Tibial nerve (tissue), 4 donors: ENCODE measurements at regions not wholly inside any gene's neighbourhood (a gene's known extent, or its start where the extent isn't known, plus 50 kb on each side); places are given as distances from the start of the nearest gene placed in this dataset.

Source experiments
- EP300 ChIP-seq, 2 donors: sonication (generic); formaldehyde crosslinking; IDR thresholded peaks; one replicate each; pipeline ENCODE4 v1.6.1; 2017; ENCODE audit warnings: antibody characterized with exemption in 2 of 2, mild to moderate bottlenecking in 1 of 2
- POLR2A ChIP-seq, 2 donors: fragments of 450-650 bp; IDR thresholded peaks; one replicate each; pipeline ENCODE4 v1.6.1; 2017; ENCODE audit warnings: antibody characterized with exemption in 2 of 2, mild to moderate bottlenecking in 2 of 2, moderate library complexity in 2 of 2
- TF ChIP-seq, protein P1 (sequence below), 5 experiments: fragments of 200-600 bp in 3 of 5; fragments of 450-650 bp in 2 of 5; sonication (generic) in 3 of 5; IDR thresholded peaks; one replicate each; pipeline ENCODE4 v1.5.1; 2016 to 2019; ENCODE audit warnings: antibody characterized with exemption in 5 of 5, mild to moderate bottlenecking in 3 of 5, moderate library complexity in 2 of 5

DNA sequence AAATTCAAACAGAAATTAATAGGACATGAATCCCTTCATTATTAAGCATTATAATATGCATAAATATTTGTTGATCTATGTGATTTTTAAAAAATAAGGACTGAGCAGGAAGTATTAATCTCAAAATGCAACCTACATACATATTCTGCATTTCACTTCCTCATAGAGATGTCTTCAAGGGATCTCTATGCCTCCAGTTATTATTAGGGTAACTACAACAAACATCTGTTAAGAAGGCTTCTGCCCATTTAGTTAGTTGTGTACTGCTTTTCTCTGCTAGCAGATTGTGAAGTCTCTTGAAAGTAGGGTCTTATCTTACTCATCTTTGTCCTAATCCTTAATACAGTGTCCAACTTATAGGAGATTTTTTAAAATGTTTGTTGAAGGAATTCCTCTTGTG, 414.1 kb downstream of the ACTL7B start:
- TF ChIP-seq, protein P1, sequence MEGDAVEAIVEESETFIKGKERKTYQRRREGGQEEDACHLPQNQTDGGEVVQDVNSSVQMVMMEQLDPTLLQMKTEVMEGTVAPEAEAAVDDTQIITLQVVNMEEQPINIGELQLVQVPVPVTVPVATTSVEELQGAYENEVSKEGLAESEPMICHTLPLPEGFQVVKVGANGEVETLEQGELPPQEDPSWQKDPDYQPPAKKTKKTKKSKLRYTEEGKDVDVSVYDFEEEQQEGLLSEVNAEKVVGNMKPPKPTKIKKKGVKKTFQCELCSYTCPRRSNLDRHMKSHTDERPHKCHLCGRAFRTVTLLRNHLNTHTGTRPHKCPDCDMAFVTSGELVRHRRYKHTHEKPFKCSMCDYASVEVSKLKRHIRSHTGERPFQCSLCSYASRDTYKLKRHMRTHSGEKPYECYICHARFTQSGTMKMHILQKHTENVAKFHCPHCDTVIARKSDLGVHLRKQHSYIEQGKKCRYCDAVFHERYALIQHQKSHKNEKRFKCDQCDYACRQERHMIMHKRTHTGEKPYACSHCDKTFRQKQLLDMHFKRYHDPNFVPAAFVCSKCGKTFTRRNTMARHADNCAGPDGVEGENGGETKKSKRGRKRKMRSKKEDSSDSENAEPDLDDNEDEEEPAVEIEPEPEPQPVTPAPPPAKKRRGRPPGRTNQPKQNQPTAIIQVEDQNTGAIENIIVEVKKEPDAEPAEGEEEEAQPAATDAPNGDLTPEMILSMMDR (IDR thresholded peaks at IDR 0.05) = no peak
- TF ChIP-seq POLR2A (IDR thresholded peaks at IDR 0.05) = no peak
- TF ChIP-seq EP300 (IDR thresholded peaks at IDR 0.05) = no peak
